ENCODE measurements at regions not wholly inside any gene's neighbourhood (a gene's known extent, or its start where the extent isn't known, plus 50 kb on each side); places are given as distances from the start of the nearest gene placed in this dataset.

DNA sequence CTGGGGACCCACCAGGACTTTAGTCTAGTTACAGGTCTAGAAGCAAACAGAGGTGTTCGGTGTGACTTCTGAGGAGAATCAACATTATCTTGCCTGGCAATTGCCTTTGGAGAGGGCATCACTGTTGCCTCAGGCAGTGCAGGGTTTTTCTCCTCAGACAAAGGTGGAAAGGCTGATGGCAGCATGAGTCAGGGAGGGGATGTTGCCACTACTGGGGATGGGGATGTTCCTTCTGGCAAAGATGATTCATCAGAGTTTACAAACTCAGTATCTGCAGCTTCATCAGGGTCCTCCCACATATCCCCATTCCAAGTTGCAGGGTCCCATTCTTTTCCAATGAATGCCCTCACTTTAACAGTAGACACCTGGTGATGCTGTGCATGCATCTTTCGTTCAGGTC is 91.3 kb upstream of the GALNTL6 start:
- TF ChIP-seq POLR2AphosphoS5 (IDR thresholded peaks at IDR 0.05) (no peak), POLR2A (IDR thresholded peaks at IDR 0.05) (no peak)
- TF ChIP-seq, protein P1, sequence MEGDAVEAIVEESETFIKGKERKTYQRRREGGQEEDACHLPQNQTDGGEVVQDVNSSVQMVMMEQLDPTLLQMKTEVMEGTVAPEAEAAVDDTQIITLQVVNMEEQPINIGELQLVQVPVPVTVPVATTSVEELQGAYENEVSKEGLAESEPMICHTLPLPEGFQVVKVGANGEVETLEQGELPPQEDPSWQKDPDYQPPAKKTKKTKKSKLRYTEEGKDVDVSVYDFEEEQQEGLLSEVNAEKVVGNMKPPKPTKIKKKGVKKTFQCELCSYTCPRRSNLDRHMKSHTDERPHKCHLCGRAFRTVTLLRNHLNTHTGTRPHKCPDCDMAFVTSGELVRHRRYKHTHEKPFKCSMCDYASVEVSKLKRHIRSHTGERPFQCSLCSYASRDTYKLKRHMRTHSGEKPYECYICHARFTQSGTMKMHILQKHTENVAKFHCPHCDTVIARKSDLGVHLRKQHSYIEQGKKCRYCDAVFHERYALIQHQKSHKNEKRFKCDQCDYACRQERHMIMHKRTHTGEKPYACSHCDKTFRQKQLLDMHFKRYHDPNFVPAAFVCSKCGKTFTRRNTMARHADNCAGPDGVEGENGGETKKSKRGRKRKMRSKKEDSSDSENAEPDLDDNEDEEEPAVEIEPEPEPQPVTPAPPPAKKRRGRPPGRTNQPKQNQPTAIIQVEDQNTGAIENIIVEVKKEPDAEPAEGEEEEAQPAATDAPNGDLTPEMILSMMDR (IDR thresholded peaks at IDR 0.05) = no peak
- no peaks in the 10 kb centered on the region for H3K4me1 ChIP-seq
- peaks cover 0 to 5% of the 10 kb centered on the region in 2 donors for H3K9me3 ChIP-seq
- no peak overlapping the region for H3K4me3 ChIP-seq
- intact Hi-C loops (cut with DNase I; ENCODE audit: low total_unique reads) = no loop called here
- no peak for DNase-seq (ENCODE audit: low spot score in 2 of 2)
- H3K36me3 ChIP-seq = no peaks in the 10 kb centered on the region
- no peak overlapping the region for H3K27ac ChIP-seq
- H3K27me3 ChIP-seq = no peaks in the 10 kb centered on the region

DNA sequence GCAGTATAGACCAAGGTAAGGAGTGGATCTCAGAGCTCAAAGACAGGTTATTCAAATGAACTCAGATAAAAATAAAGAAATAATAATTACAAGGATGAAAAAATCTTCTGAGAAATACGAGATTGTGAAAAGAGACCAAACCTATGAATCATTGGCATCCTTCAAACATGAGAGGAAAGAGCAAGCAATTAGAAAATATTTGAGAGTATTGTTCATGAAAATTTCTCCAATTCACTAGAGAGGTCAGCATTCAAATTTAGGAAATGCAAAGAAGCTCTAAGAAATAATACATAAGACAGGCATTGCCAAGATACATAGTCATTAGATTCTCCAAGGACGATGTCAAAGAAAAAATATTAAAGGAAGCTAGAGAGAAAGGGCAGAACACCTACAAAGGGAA is 93.5 kb upstream of the GALNTL6 start:
- Histone ChIP-seq H3K9me3 (peaks cover 5 to 19% of the 10 kb centered on the region in 2 donors), H3K27ac (no peak overlapping the region), H3K4me1 (no peaks in the 10 kb centered on the region), H3K27me3 (no peaks in the 10 kb centered on the region), H3K4me3 (no peak overlapping the region), H3K36me3 (no peaks in the 10 kb centered on the region)
- TF ChIP-seq, protein P1 (IDR thresholded peaks at IDR 0.05) = no peak
- no peak for TF ChIP-seq POLR2AphosphoS5 (IDR thresholded peaks at IDR 0.05)
- TF ChIP-seq POLR2A (IDR thresholded peaks at IDR 0.05) = no peak
- intact Hi-C loops (cut with DNase I; ENCODE audit: low total_unique reads) = no loop called here
- no peak for DNase-seq (ENCODE audit: low spot score in 2 of 2)

DNA sequence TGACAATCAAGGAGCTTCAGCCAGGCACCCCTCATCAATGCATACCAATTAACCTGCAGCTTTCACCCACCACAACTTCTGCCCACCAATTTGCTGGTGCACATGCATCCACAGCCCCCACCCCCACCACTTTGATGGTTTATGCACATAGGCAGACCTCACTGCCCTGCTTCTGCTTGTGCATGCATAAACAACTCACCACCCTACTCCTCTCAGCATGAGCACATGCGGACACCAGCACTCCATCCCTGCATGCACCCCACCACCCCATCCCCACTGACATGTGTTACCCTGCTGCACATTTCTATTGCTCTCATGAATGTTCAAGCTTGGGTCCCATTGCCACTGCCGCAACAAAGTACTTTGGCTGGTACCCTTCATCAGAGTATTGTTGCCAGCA is 94.5 kb upstream of the GALNTL6 start:
- Histone ChIP-seq H3K27me3 (no peaks in the 10 kb centered on the region), H3K36me3 (no peaks in the 10 kb centered on the region), H3K9me3 (peaks cover 6 to 19% of the 10 kb centered on the region in 2 donors), H3K27ac (no peak overlapping the region), H3K4me3 (no peak overlapping the region), H3K4me1 (no peaks in the 10 kb centered on the region)
- no peak for DNase-seq (ENCODE audit: low spot score in 2 of 2)
- intact Hi-C loops (cut with DNase I; ENCODE audit: low total_unique reads) = no loop called here
- TF ChIP-seq, protein P1 (IDR thresholded peaks at IDR 0.05) = no peak
- TF ChIP-seq POLR2AphosphoS5 (IDR thresholded peaks at IDR 0.05) = no peak
- TF ChIP-seq POLR2A (IDR thresholded peaks at IDR 0.05) = no peak

DNA sequence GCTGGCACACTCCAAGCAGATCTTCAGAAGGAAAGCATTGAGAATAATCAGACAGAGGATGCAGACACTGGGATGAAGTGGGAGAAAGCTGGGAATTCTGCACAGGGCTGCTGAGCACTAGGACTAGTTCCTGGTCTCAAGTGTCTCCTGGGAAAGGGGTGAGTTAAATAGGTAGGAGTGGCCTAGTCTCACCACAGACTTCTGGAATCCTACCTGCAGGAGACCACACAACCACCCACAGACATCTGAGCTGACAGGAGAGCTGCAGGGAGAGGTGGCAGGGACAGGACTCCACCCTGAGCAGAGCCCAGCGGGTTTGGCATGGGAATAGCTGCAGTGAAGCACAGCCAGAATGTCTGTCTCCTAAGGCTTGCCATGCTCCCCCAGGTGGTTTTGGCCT is 95.1 kb upstream of the GALNTL6 start:
- TF ChIP-seq POLR2A (IDR thresholded peaks at IDR 0.05) = no peak
- no peak for TF ChIP-seq POLR2AphosphoS5 (IDR thresholded peaks at IDR 0.05)
- TF ChIP-seq, protein P1 (IDR thresholded peaks at IDR 0.05) = no peak
- Histone ChIP-seq H3K36me3 (no peaks in the 10 kb centered on the region), H3K27me3 (no peaks in the 10 kb centered on the region), H3K4me1 (no peaks in the 10 kb centered on the region), H3K4me3 (no peak overlapping the region), H3K27ac (no peak overlapping the region), H3K9me3 (peaks cover 6 to 19% of the 10 kb centered on the region in 2 donors)
- DNase-seq (ENCODE audit: low spot score in 2 of 2) = no peak
- intact Hi-C loops (cut with DNase I; ENCODE audit: low total_unique reads) = no loop called here

DNA sequence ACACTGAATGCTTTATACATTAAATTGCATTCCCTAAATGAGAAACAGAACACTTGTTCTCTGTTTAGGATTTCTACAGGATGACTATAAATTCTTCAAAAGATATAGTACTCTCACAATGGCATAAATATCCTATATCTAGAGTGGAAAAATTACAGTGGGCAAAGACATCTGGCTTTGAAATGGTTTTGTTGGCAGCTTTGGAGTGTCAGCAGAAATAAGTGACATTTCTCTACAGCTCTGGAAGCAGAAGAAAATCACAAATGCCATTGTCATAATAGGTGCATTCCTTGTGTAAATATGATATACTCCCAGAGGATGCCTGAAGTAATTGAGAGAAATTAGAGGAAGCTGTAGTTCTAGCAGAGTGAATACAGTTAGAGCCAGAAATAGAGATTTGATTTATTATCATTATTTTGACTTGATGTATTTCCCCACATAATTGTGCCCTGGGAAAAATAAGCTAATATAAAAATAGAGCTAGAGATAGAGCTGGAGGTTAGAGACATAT is 95.9 kb upstream of the GALNTL6 start:
- H3K27me3 ChIP-seq = no peaks in the 10 kb centered on the region
- H3K4me1 ChIP-seq = no peaks in the 10 kb centered on the region
- DNase-seq (ENCODE audit: low spot score in 2 of 2) = no peak
- intact Hi-C loops (cut with DNase I; ENCODE audit: low total_unique reads) = no loop called here
- H3K4me3 ChIP-seq = no peak overlapping the region
- no peak overlapping the region for H3K27ac ChIP-seq
- no peaks in the 10 kb centered on the region for H3K36me3 ChIP-seq
- TF ChIP-seq POLR2AphosphoS5 (IDR thresholded peaks at IDR 0.05) = no peak
- TF ChIP-seq, protein P1 (IDR thresholded peaks at IDR 0.05) = no peak
- TF ChIP-seq POLR2A (IDR thresholded peaks at IDR 0.05) = no peak
- H3K9me3 ChIP-seq = peaks cover 6 to 19% of the 10 kb centered on the region in 2 donors

Measured in breast epithelium (tissue), 4 donors.